ENCODE measurements at regions not wholly inside any gene's neighbourhood (a gene's known extent, or its start where the extent isn't known, plus 50 kb on each side); places are given as distances from the start of the nearest gene placed in this dataset.

DNA sequence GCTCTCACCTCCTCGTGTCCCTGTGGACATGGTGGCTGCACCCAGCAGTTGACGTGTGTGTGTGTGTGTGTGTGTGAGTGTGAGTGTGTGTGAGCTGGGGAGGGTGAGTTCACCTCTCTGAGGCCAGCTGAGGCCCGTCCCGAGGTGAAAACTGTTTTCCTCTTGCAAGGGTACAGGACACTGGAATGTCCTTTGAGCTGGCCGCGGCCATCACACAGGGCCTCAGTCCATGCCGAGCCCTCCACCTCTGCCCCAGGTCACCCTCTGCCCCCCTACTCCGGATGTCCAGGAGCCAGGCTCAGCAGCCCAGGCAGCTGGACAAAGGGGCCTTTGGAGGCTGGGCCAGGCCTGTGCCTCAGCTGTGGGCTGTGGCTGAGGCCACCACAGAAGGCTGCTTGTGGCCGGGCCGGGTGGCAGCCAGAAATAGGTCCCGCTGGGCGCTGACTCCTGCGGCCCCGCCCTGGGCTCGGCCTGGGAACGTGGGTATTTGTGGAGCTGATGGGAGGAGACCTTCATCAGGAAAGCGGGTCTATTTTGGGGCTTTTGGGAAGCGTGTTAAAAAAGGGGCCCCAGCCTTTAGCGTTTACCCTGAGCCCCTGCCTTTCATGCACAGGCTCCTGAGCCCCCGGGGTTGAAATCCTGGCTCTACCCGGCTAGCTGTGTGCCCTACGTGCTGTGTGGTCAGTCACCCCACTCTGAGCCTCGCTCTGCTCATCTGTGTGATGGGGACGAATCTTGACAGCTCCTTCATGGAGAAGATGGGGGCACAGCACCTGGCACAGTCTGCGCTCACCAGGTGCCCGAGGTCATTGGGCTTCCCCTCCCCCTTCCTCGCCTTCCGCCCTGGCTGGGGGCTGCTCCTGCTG is 75.1 kb upstream of the IER5L start:
- peak in 45 of 56 donors; percentile 7 to 84 (median 48) for DNase-seq

DNA sequence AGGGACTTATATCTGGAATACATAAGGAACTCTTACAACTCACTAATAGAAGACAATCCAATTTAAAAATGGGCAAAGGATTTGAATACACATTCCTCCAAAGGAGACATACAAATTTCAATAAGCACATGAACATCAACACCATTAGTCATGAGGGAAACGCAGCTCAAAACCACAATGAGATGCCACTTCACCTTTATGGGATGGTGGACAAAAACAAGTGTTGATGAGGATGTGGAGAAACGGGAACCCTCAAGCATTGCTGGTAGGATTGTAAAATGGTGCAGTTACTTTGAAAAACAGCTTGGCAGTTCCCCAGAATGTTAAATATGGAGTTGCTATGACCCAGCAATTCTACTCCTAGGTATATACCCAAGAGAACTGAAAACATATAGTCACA is 72.7 kb upstream of the IER5L start:
- DNase-seq, result no peak

DNA sequence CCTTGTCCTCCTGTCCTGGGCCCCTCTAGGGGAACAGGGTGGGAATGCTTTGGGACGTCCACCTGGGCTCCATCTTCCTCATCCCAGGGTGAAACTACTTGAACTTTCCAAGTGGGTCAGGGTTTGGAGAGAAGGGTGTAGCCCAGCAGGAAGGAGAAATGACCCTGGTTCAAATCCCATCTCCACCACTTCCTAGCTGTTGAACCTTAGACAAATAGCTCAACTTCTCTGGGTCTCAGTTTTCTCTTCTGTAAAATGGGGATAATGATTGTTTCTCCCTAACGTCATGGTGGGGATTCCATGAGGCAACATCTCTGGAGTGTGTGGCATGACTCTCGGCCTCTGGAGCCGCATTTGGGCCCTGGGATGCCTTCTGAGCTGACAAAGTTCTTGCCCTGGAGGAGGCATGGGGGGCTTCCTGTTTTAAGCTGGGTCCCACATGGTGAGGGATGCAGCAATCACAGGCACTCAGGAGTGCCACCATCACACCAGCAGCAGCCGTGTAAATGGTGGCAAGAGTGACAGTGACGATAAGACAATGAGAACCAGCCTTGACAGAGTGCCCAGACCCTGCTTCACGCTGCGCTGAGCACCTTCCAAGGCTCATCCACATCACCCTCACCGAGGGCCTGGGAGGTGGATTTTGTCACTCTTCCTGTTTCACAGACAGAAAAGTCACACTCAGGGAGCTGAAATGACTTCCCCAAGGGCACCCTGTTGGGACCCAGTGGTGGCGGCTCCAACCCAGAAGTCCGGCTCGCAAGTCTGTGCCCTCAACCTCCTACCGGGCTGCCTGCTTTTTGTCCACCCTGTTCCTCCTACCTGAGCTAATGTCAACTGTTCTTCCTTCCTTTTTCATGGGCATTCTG is 69.5 kb upstream of the IER5L start:
- DNase-seq, result no peak

DNA sequence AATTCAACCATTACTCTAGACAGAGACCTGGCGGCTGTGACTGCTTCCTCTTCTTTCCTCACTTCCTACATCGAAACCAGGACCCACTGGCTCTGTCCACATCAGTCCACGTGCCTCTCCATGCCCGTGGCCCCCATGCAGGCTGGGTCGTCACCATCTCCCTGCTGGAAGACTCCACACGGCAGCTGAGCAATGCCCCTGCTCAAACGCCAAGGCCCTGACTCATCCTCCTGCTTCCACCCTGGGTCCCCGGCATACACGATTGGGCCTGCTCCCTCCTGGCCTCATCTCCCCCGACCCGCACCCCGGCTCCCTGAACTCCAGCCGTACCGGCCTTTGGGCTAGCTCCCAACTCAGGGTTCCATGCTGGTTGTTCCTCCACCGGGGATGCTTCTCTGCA is 67.2 kb upstream of the IER5L start:
- DNase-seq, result no peak

DNA sequence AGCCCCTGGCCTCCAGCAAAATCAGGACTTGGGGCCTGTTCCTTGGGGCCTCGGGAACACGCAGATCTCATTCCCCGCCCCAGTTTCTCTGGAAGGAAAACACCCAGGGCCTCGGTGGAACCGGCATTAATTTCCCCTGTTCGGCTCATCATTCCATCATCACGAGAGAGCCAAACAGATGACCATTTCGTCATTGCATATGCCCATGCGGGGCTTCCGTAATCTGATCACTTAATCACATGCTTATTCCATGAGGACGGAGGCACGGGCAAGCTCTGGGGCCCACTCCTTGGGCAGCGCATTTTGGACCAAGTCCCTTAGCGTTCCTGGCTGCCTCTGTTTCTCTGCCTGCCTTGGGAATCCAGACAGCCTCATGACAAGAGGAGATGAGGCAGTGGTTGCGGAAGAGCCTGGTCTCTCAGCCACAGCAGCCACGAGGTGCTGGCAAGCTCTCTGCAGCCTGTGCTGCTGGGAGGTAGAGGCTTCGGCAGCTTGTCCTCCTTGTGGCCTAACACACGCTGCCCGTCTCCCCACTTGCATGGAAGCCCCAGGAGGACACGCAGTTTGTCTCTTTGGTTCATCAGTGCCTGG is 65.0 kb upstream of the IER5L start:
- no peak for DNase-seq

DNA sequence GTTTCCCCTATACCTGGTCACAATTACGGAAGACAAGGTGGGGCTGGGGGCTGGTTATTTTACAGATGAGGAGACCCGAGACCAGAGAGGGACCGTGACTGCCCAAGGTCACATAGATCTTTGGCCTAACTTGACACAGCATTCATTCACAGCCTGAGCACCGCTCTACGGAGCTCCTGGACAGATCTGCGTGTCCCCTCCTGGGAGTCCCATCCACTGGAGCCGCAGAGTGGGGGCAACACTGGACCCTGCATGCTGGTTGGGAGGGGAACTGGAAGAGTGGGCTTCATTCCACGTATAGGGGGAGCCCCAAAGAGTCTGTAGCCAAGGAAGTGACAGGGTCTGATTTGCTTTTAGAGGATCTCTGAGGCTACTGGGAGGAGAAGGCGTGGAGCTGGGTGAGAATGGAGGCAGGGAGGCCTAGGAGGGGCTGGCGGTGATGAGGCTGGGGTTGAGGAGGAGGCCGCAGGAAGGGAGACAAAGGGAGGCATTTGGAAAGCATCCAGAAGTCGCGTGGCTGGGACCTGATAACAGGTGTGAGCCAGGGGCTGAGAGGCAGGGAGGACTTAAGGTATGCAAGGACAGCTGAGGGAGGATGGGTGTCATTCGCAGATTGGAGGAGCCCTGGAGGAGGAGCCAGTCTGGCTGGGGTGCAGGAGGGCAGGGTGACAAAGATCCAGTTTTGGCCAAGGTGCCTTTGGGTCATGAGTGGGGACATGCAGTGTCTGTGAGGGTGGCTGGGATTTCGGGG is 64.3 kb upstream of the IER5L start:
- DNase-seq, result no peak

DNA sequence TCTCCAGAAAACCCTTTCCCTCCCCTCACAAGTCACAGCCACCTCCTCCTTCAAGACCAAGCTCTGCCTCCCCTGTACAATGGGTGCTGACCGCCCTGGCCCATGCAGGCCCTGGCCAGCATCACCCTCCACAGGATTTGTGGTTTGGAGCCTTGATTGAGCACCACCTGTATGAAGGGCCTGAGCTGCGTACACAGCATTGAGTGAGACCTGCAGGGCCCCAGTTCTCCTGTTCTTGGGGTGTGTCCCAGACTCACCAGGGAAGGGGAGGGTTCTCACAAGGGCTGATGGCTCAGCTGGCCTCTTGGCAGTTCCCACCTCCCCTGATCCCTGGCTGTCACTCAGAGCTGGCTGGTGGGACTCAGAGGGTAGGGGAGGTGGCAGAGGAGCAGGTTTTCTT is 63.7 kb upstream of the IER5L start:
- no peak for DNase-seq

DNA sequence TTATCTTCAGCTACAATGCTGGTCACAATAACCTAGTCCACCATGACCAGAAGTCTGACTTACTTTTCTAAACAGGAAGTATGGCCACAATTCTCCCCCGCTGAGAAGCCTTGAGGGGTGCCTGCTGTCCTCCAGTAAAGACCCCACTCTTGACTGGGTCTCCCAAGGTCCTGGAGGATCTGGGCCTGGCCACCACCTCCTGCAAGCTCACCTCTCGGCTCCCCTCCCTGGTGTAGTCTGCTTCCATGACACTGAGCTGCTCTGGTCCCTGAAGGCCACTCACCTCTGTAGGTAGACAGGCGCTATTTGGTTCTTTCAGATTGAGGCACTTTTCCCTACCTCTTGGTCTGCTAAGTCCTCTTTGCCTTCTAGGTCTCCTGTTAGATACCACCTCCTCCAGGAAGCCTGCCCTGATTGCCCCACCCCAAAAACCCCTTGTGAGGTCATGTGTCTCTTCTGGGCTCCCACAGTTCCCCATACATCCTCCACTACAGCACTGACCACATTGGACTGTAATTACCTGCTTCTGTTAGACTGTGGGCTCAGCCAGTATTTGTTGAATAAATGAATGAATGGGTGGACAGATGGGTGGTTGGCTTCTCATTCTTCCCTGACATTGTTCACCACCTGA is 62.6 kb upstream of the IER5L start:
- no peak for DNase-seq

DNA sequence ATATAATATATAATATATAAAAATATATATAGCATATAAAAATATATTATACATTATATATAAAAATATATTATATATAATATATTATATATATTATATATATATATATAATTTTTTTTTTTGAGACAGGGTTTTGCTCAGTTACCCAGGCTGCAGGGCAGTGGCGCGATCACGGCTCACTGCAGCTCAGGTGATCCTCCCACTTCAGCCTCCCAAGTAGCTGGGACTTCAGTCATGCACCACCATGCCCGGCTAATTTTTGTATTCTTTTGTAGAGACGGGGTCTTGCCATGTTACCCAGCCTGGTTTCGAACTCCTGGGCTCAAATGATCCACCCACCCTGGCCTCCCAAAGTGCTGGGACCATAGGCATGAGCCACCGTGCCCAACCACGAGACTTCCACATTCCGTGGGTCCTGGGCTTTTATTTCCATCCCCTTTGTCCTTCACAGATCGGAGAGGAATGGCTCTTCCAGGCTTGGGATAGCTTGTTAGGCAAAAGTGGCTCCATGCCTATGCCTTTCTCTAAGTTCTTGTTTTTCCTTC is 62.0 kb upstream of the IER5L start:
- no peak for DNase-seq

DNA sequence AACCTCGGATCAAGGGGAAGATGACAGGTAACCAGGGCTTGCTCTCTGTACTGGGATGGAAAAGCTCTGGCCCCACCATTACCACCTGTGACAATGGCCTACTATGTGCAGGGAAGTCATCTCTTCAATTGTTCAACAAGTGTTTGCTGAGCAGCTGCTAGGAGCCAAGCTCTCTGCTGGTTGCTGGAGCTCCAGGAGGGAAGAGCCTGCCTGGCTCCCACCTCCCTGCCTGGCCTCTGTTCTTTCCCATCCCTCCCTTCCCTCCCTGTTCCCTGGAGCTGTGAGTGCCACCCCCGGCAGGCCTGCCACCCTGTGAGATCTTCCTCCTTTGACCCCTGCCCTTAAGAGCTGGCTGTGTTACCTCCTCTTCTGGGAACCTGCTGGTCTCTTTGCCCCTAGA is 59.7 kb upstream of the IER5L start:
- no peak for DNase-seq

DNA sequence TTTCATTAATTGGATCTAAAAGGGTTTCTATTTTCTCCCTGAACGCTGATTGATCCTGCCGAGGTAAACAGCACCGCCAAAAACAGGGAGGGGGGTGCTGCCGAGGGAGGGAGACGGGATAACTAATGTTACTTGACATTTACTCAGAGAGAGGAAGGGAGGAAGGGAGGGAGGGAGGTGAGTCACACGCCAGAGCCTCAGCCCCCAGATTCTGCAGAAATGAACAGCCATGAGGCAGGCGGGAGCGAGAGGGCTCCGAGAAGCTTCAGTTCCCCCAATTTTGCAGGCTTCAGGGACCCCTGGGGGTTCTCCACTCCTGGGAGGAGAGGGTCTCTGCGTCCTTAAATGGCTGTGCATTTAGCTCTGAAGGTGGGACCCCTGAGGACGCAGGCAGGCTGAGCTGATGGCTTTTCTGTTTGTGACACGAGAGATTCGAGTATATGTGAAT is 59.1 kb upstream of the IER5L start:
- DNase-seq, result peak in 11 of 56 donors; percentile 6 to 59 (median 20)

DNA sequence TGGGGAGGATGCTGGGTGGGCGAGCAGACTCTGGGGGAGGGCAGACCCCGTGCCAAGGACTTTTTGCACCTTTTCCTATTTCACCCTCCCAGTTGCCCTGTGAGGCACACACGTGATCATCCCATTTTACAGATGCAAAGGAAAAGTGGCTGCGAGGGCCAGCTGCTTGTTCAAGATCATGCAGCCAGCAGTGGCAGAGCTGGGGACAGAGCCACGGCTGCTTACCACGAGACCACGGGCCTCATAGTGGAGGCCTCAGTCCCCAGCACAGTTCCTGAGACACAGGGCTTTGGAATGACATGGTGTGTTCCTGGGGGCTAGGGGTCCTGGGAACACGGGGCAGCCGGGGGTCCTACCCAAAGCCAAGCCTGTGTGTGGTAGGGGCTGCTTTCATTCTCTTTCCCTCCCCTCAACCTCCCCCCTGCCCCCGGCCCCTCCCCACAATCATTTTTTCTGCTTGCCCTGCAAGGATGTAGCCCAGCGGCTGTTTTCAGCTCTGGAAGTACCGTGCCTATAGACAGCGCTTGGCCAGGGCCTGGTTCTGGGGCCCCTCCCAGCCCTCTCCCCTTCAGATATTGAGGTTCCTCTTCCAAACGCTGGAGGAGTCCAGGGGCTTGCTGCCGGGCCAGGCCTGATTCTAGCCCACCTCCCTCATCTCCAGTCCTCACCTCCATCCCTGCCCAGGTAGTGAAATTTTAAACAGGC is 58.5 kb upstream of the IER5L start:
- DNase-seq, result no peak

DNA sequence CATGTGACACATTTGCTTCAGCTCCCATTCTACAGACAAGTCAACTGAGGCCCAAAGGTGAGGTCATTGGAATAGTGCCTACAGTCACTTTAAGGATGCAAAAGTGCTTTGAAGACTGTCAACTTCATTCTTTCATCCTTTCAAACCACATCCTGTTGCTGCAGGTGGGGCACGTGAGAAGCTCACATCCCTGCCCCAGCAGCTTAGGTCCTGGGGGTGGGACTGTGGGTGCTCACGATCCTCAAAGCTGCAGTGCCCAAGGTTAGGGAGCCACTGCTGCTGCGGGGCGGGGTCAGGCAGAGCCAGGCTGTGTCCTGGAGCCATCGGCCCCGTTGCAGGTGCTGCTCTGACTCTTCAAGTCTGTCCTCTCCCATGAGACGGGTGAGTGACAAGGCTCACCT is 57.9 kb upstream of the IER5L start:
- no peak for DNase-seq

DNA sequence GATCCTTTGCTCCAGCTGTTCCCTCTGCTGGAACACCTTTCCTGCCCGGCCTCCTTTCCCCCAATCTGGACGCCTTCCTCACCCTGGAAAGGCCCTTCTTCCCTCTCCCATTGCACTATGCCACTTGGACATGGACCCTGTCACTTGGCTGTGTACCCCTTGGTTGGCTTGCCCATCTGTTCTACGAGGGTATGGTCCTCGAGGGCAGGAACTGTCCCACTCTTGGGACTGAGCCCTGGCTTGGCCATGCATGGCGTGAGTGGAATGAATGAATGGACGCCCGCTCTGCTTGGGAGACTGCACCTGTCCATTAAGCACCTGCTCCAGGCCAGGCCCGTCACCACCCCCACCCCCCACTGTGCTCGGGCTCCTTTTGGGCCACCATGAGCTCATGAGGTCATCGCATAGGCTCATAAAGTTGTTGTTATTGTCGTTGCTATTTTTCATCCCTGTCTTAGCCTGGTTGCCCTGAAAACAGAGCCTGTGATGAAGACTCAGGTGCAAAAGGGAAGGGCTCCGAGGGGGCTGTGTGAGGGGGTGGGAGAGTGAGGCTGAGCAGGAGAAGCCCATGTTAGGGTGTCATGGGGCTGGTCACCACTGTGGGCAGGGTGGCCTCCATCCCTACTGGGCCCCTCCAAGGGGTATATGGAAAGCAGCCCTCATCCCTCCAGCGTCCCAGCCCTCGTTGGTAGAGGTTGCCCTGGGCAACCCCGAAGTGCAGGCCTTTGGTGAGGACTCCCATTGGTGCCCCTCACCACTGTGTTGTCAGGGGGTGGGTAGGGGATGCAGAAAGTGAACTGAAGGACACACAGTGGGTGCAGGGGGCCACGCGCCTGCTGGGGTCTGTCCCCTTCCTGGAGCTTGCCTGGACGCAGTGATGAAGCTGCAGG is 57.2 kb upstream of the IER5L start:
- no peak for DNase-seq

DNA sequence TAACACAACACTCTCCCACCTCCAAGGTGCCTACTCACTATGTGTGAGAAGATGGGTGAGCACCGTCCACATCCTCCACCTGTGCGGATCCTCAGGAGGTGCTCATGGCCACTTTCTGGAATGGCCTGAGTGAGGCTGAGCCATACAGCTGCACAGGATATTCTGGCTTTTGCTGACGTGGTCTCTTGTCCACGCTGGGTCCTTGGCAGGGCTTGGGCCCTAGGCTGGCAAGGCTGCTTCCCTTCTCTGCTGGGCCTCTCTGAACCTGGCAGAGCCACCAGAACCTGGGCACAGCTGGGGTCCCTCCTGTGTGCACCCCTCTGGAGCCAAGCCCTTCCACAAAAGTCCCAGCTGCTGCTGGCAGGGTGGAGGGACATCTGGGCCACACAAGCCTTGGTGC is 56.4 kb upstream of the IER5L start:
- no peak for DNase-seq

DNA sequence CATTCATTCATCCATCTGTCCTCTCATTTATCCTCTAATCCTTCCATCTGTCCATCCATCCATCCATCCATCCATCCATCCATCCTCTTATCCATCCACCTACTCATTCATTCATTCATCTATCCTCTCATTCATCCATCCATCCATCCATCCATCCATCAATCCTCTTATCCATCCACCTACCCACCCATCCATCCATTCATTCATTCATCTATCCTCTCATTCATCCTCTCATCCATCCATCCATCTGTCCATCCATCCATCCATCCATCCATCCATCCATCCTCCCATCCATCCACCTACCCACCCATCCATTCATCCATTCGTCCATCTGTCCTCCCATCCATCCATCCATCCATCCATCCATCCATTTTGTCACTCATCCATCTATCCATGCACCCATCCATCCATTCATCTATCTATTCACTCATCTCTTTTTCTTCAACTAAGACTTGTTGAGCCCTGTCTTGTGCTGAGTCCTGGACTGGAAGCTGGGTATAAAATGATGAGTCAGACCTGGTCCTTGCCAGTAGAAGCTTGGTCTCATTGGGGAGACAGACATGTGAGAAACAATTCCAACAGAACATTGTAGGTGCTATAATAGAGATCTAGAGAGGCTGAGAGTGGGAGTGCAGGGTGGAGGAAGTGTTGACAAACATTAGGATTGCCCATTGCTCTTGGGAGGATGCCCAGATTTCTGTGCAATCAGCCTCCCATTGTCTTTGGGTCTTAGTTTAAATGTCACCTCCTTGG is 55.0 kb upstream of the IER5L start:
- no peak for DNase-seq

DNA sequence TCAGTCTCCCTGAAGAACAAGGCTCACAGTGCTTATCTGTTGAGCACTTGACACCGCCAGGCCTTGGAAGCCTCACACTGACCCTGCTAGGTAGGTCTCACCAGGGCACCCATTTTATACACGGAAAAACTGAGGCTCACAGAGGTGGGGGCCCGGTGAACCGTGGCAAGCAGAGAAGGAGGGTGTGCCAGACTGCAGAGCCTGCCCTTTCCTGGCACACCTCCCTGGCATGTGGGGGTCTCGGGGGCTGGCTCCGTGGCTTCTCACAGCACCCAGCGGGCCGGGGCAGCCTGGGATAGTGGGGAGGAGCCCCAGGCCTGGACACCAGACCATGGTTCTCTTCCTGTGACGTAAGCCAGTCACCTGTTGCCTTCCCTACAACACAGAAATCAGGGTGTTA is 53.7 kb upstream of the IER5L start:
- no peak for DNase-seq
